Muscle of back (tissue), 3 donors: ENCODE measurements at regions not wholly inside any gene's neighbourhood (a gene's known extent, or its start where the extent isn't known, plus 50 kb on each side); places are given as distances from the start of the nearest gene placed in this dataset.
"Not testable (repeated sequence)": the region's sequence is repeated elsewhere in the genome, so short reads cannot be mapped to it uniquely, and the experiment has no call there.

Experiments used
- DNase-seq, 3 donors: peaks; one replicate each; pipeline versions ENCODE4 v3.0.0 to v3.0.0-alpha.2; 2013

DNA sequence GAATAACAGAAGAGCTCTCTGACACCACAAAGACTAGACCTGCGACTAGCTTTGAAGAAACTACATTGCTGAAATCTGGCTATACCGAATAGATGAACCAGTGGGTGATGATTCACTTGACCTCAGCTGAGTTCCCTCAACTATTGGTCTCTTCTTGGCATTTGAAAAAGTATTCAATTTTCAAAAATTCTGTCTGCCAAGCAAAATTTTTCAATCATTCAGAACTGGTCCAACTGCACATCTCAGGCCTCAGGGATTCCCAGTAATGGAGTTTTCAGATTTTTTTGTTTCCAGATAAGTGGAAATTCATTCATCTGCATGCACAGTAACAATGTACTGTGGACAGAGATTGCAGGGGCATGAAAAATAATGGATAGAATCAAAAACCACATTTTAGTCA is 121.4 kb upstream of the NAA20 start:
- DNase-seq = no peak

DNA sequence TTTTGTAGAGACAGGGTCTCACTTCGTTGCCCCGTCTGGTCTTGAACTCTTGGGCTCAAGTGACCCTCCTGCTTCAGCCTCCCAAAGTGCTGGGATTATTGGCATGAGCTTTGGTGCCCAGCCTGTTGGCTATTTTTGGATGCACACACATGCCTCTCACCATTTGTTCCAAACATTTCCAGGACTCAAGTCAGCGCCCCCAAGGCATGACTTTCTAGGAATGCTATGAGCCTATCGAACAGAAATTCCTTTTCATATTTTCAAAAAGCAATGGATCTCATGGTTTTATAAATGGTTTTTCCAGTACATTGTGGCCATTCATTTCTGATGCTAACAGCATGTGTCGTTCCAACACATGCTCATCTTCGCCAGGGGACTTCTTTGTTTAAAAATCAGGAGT is 119.3 kb upstream of the NAA20 start:
- no peak for DNase-seq

DNA sequence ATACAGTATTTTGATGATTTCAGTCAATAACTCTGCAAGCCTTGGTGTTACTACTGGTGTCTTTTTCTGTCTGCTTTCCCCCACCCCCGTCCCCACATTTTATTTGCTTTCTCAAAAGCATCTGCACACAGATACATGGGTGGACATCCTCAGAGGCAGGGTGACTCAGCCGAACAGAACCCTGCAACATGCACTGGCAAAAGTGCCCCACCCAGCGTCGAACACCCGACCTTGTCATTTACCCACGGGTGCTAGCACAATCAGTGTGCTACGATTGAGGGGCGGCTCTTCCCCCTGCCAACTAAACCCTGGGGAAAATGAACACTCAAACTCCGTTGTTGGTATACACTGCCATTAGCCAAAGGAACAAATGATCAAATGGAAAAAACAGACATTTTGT is 115.9 kb upstream of the NAA20 start:
- DNase-seq = no peak

DNA sequence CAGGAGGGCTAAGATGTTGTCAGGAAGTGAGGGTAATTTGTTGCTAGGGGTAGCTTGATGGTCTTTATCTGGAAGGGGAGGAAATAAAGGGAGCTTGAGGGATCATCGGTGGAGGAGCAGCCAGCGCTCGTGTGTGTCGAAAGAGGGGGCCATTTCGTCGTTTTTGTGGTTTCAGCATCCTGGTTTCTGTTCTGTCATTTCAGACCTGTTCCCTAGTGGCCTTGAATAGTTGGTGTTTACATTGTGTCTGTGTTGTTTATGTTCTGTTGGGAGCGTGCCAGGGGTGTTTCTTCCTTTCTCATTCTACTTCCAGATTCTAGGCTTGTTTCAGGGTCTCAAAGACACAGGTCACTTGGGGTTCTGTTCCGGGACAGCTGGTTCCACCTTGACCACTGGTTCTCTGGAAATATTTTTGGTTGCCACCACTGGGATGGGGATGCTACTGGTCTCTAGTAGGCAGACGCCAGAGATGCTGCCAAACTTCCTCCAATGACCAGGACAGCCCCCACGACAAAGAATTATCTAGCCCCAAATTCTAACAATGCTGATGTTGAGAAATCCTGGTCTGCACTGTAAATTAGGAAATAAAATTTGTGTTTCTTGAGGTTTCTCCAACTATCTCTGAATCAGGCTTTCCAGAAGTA is 113.9 kb upstream of the NAA20 start:
- DNase-seq = peak in 2 of 3 donors; percentile 40 to 70

DNA sequence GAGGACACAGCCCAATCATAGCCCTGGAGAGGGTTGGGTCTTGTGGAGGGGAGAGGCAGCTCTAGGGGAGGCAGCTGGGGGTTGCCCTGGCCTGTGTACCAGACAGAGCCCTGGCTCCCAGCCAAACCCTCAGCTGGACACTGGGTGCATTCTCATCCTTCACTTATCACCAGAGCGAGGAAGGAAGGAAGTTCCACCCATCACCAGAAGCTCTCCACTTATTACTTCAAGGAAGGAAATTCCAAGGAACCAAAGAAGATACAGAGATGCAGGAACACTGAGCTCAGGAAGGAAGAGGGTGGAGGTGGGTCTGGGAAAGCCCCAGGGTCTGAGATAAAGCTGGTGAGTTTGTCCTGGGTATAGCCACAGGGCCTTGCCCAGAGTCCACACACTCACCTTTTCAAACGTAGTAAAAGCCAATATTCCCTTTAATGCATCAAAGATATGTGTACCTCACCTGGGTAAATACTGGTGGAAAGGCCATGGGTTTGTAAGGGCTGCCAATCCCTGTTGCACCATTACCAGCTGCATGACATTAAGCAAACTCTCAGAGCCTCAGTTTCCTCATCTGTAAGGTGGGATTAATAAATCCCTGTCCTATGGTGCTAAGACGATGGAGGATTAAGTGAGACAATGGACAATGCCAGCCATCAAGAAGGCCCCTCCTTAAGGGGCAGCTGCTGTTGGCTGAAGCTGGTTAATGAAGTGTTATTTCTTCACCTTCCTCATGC is 109.7 kb upstream of the NAA20 start:
- DNase-seq = no peak

DNA sequence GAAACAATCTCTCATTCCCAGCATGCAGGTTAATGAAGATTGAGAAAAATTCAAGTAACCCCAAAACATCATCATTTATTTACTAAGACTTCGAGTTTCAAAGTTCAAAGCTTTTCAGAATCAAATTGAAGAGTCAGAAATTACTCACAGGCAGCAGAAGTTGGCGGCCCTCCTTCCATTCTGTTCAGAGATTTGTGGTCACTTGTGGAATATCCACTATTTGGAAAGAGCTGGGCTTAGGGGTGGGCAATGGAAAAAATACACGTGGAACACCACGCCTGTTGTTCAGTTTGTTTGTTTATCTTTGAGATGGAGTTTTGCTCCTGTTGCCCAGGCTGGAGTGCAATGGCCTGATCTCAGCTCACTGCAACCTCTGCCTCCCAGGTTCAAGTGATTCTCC is 108.6 kb upstream of the NAA20 start:
- DNase-seq = no peak

GRCh38 chr20:19909725-19910124 is 107.4 kb upstream of the NAA20 start:
- peak in 1 of 3 donors; percentile 27 for DNase-seq

DNA sequence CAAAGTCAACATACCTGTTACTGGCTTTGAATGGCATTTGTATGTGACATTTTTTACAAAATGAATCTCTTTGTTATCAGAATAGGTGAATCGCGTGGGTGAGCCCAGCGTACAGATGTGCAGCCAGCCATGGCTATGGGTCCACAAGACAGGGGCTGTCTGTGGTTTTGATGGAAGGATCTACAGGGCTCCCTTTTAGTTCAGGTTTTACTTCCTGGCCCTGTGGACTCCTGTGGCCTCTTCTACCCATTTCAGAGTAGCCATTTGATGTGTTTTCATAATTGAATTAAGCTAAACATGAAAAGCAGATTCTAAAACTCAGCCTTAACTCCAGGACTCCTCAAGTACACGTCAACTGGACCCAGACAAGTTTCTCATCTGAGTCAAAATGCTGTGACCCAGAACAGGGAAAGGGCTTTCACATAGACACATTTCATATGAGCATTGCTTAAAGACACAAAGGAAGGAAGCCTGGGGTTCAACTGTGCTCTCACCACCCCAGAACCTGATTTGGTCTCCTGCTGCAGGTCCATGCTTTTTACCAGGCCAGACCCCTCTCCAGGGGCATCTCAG is 105.3 kb upstream of the NAA20 start:
- no peak for DNase-seq

DNA sequence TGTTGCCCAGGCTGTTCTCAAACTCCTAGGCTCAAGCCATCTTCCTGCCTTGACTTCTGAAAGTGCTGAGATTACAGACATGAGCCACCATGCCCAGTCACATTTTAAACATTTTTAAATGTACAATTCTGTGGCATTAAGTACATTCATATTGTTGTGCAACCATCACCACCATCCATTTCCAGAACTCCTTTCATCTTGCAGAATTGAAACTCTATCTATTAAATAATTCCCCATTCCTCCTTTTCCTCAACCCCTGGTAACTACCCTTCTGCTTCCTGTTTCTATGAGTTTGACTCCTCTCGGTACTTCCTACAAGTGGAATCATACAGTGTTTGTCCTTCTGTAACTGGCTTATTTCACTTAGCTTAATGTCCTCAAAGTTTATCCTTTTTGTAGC is 103.8 kb upstream of the NAA20 start:
- no peak for DNase-seq

GRCh38 chr20:19913927-19914614 is 103.1 kb upstream of the NAA20 start:
- DNase-seq = no peak

DNA sequence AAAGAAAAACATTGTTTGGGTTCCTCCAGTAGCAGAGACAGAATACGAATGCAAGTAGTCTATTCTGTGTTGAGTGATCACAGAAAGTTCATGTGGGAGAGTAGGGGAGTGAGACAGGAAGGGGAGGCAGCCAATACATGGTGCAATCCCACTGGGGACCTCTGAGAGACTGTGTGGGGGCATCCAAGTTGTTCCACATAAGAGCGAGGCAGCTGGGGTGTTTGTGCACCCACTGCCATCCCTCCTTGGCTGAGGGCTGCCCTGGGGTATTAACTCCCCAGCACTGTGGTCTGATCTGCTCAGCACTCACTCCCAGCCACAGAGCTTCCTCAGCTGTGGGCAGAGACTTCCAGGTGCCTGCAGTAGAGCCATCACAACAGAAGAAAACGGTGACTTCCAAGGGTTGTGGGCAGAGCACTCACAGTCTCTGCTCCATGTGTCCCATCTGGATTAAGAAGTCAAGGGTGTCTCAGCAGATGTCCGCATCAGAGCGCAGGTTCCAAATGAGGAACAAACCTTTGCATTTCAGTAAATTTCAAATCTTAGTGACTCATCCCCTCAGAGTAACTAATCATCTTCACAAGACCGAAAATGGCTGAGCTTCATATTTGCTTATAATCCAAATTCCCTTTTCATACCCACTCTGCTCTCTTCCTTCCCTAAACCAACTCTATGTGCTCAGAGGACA is 101.9 kb upstream of the NAA20 start:
- peak in 1 of 3 donors; percentile 29 for DNase-seq

DNA sequence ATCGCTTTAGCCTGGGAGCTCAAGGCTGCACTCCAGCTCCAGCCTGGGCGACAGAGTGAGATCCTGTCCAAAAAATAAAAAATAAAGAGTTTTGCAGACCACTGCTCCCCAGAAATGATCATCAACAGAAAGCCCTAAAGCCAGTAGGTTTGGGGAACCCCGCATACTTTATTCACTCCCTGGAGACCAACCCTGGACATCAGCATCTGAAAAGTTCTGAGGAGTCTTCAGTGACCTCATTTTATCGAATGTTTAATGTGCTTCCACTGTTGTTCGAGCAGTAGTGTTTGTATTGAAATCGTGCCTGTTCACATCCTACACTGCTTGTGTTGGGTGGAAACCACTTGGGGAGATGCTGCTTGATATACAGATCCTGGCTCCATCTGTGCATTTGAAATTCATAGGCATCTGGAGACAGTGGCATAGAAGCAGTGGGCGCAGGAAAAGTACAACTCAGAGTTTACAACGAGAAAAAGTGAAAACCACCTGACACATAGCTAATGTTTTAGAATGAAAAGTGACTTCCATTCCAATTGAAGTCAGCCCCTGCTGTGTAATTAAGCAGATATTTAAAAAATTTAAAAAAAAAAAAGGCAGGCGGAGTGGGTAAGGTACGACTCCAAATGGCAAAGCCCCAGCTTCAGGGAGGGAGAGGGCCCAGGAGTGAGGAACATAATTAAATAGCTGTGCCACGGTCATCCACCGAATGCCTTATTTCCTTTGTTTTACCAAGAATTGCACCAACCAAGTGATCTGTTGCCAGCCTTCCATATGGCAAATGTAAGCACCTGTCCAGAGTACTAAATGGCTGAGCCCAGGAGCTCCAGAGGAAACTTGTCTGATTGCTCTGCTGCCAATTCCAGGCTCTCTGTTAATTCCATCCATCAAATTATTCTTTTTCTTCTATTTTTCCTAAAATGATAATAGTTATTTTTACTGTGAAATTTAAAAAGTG is 100.4 kb upstream of the NAA20 start:
- no peak for DNase-seq

DNA sequence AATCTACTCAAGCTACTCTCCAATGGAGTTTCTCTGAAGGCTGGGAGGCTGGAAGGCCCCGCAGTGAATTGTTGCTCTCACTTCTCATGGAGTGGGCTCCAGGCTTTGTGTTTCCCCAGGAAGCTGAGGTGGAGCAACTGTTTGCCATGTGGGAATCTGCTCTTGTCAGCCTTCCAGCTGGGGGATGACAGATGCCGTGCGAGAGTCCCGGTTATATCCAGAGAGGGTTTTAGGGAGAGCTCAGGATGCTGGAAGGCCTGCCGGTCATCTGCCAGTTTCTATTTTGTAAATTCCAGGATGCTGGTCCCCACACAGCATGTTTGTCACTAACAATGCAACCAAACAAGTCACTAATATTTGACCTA is 98.2 kb upstream of the NAA20 start:
- DNase-seq = peak; percentile 33 to 56 (median 33)

- DNase-seq = no peak
Measured at GRCh38 chr20:19920381-19921138, 96.6 kb upstream of the NAA20 start.

DNA sequence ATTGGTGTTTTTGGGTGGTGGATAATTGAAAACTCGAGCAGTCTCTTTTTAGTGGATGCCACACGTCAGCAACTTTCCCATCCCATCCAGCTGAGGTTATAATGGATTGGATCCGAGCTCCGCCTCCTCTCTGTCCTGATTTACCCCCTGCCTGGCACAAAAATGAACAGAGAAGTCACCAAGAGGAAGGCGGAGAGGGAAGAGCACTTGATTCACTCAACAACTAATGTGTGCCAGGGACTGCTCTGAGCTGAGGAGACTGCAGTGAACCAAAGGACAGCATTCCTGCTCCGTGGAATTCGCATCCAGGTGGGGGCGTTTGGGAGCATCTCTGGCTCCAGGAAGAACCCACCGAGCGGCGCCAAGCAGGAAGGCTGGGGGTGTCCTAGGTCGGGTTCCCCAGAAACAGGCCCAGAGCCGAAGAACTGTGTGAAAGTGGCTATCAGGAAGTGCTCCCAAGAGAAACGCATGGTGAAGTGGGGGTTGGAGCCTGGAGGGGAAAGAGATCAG is 95.8 kb upstream of the NAA20 start:
- DNase-seq = no peak

- not testable (repeated sequence) for DNase-seq
Measured at GRCh38 chr20:19921829-19922228, 95.3 kb upstream of the NAA20 start.

DNA sequence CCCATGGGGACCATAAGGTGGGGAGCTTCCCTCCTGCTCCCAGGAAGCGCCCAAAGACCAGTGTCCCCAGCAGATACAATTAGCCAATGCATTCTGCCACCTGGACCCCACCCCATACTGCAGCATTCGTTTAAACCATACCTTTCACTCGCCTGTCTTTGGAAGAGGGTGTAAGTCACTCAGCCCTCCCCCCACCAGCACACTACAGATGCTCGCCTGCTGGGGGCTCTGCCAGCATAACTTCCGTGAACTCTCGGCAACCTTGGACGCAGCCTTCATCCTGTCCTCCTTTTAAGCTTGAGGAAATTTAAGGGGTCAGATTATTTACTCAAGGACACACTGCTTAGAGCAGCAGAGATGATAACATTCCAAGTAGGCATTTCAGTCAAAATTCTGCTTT is 94.4 kb upstream of the NAA20 start:
- DNase-seq = no peak

- no peak for DNase-seq
Measured at GRCh38 chr20:19923762-19924161, 93.4 kb upstream of the NAA20 start.

- DNase-seq = no peak
Measured at GRCh38 chr20:19924255-19924654, 92.9 kb upstream of the NAA20 start.

DNA sequence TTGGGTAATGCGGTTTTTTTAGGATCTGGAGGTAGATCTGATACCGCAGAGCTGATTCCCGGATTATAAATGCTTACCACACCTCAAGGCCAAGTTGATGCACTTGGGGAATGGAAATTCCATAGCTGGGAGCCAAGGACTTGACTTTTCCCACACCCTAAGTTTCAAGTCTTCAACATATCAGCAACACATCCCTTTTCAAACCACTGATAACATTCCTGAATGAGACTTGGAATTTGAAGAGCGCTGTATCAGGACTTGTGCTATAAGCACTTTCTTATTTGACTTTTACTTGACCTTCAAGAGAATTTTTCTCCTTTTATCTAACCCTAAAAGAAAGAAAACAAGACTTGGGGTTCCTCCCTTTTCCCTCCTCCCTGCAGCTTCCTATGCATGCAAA is 90.6 kb upstream of the NAA20 start:
- DNase-seq = no peak
